Nephron progenitor cell (in vitro differentiated cells): ENCODE measurements at regions not wholly inside any gene's neighbourhood (a gene's known extent, or its start where the extent isn't known, plus 50 kb on each side); places are given as distances from the start of the nearest gene placed in this dataset.

Experiments used
- DNase-seq: peaks from one replicate; pipeline ENCODE4 v3.0.0; 2021
- H3K27ac Mint-ChIP-seq: 2 replicates; pipeline ENCODE4 v1.8.0; 2021; ENCODE audit warnings: mild to moderate bottlenecking, moderate library complexity, mixed read lengths
- H3K27me3 Mint-ChIP-seq: 2 replicates; pipeline ENCODE4 v1.8.0; 2021; ENCODE audit warnings: mild to moderate bottlenecking, low read depth, mixed read lengths; ENCODE audit not compliant: poor library complexity
- H3K36me3 Mint-ChIP-seq: 2 replicates; pipeline ENCODE4 v1.8.0; 2021; ENCODE audit warnings: low read depth, mixed read lengths
- H3K4me1 Mint-ChIP-seq: 2 replicates; pipeline ENCODE4 v1.8.0; 2021; ENCODE audit warnings: mixed read lengths
- H3K4me3 Mint-ChIP-seq: 2 replicates; pipeline ENCODE4 v1.8.0; 2021; ENCODE audit warnings: mild to moderate bottlenecking, moderate library complexity, mixed read lengths
- H3K9me3 Mint-ChIP-seq: 2 replicates; pipeline ENCODE4 v1.8.0; 2021; ENCODE audit warnings: mild to moderate bottlenecking, moderate library complexity, mixed read lengths
- TF ChIP-seq, protein P1 (sequence below): fragments of 200-600 bp; sonication (generic); IDR thresholded peaks from 2 replicates; pipeline ENCODE4 v1.5.0; 2021; ENCODE audit warnings: antibody characterized with exemption

DNA sequence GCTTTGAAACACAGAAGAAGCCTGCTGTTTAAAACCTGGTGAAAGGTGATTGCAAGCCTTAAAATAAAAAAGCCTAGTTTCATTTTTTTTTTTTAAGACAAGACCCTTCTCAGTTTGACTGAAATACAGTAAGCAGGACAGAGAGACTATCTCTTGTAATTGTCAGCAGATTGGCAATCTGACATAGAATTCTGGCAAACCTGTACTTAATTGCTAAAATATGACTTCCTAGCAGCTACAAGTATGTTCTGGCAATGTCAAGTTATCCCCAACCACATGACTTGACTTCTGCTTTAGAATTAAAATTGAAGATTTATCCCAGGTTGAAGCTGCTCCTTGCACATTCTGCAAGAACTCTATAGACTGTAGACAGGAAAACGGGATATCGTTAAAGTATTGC, 232.8 kb upstream of the NR2F2 start:
- TF ChIP-seq, protein P1, sequence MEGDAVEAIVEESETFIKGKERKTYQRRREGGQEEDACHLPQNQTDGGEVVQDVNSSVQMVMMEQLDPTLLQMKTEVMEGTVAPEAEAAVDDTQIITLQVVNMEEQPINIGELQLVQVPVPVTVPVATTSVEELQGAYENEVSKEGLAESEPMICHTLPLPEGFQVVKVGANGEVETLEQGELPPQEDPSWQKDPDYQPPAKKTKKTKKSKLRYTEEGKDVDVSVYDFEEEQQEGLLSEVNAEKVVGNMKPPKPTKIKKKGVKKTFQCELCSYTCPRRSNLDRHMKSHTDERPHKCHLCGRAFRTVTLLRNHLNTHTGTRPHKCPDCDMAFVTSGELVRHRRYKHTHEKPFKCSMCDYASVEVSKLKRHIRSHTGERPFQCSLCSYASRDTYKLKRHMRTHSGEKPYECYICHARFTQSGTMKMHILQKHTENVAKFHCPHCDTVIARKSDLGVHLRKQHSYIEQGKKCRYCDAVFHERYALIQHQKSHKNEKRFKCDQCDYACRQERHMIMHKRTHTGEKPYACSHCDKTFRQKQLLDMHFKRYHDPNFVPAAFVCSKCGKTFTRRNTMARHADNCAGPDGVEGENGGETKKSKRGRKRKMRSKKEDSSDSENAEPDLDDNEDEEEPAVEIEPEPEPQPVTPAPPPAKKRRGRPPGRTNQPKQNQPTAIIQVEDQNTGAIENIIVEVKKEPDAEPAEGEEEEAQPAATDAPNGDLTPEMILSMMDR = no peak
- Mint-ChIP-seq H3K27me3 (peaks cover 5% of the 10 kb centered on the region), H3K27ac (no peak overlapping the region), H3K9me3 (no peaks in the 10 kb centered on the region), H3K4me1 (peaks cover 17% of the 10 kb centered on the region), H3K36me3 (peaks cover 23% of the 10 kb centered on the region), H3K4me3 (no peak overlapping the region)
- DNase-seq = no peak

DNA sequence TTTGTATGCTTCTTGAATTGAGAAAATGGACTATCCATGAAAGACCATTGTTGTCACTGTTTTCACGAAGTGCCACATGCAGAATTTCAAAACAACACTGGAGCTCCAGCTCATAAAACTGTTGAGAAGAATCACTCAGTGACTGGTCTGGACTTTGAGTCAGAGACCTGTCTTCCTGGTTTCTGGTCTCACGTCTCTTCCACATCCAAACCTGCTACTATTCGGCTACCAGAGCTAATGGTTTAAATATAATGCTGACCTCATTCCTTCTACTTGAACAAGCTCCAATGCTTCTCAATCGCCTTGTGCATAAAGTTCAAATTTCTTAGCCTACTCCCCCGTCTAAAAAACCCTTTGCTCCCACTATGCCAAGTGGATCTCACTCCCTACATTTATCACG, 227.9 kb upstream of the NR2F2 start:
- DNase-seq = no peak
- Mint-ChIP-seq H3K4me3 (no peak overlapping the region), H3K4me1 (peaks cover 16% of the 10 kb centered on the region), H3K27ac (no peak overlapping the region), H3K9me3 (no peaks in the 10 kb centered on the region), H3K27me3 (peaks cover 5% of the 10 kb centered on the region), H3K36me3 (peaks cover 4% of the 10 kb centered on the region)
- TF ChIP-seq, protein P1 = no peak

DNA sequence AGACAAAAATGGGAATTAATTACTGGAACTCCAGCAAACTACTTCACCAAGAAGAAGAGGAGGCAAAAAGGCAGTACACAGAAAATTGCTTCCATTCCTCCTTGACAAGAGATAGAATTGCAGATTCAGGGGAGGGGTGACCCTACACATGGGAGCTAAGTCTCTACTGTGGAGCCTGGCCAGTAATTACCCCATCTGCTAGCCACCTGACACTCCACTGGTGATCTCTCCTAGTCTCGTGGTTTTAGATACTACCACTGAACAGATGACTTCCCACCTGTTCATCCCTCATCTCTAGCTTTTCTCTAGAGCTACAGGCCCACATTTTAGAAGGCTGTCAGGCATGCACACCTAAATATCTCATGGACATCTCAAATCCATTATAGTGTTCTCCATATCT, 224.3 kb upstream of the NR2F2 start:
- H3K36me3 Mint-ChIP-seq = no peaks in the 10 kb centered on the region
- no peak for DNase-seq
- peaks cover 9% of the 10 kb centered on the region for H3K27me3 Mint-ChIP-seq
- no peaks in the 10 kb centered on the region for H3K9me3 Mint-ChIP-seq
- H3K4me3 Mint-ChIP-seq = no peak overlapping the region
- H3K27ac Mint-ChIP-seq = no peak overlapping the region
- TF ChIP-seq, protein P1 = no peak
- peaks cover 26% of the 10 kb centered on the region for H3K4me1 Mint-ChIP-seq

DNA sequence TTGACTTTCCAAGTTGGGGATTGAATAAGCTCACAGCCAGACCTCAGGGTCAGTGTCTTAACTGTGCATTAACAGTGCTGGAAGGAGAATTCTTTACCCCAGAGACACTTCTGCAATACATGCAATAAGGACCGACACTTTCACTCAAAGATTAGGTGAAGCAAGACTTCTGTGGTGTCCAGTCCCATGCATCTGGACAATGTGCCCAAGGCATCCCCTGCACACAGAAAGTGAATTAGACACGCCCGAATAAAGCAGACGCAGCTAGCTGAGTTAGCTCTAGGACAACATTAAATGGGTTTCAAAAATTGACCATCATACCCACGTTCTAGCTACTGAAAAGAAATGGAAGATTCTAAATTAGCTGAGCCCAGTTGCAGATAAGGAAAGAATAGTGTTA, 223.9 kb upstream of the NR2F2 start:
- TF ChIP-seq, protein P1 = no peak
- Mint-ChIP-seq H3K9me3 (no peaks in the 10 kb centered on the region), H3K27me3 (peaks cover 9% of the 10 kb centered on the region), H3K4me3 (no peak overlapping the region), H3K27ac (no peak overlapping the region), H3K4me1 (peaks cover 26% of the 10 kb centered on the region), H3K36me3 (no peaks in the 10 kb centered on the region)
- no peak for DNase-seq

DNA sequence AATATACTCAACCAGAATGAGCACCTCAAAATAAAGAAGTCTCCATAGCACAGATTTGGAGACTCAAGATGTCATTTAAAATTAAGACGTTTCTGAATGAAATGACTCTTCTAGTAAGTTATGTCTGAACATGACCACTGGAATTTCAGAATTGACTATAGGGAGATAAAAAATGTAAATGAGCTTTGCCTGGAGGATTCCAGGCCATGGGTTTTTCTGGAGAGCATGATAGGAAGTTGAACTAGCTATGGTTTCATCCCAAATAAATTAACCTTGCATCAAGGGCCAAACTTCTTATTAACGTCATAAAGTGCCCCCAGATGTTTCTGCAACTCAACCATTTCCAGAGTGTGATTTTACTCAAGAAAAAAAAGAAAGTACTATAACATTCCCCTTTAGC, 222.6 kb upstream of the NR2F2 start:
- TF ChIP-seq, protein P1 = no peak
- no peak for DNase-seq
- Mint-ChIP-seq H3K9me3 (no peaks in the 10 kb centered on the region), H3K27me3 (peaks cover 9% of the 10 kb centered on the region), H3K4me3 (no peak overlapping the region), H3K27ac (no peak overlapping the region), H3K4me1 (peaks cover 23% of the 10 kb centered on the region), H3K36me3 (no peaks in the 10 kb centered on the region)

DNA sequence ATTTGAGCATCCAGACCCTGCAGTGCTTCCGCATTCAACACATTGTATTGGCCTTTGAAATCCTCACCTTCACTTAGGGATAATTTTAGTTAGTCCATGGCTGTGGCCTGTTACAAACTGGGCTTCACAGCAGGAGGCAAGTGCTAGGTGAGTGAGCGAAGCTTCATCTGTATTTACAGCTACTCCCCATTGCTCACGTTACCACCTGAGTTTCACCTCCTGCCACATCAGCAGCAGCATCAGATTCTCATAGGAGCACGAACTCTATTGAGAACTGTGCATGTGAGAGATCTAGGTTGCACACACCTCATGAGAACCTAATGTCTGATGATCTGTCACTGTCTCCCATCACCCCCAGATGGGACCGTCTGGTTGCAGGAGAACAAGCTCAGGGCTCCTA, 222.1 kb upstream of the NR2F2 start:
- H3K36me3 Mint-ChIP-seq = no peaks in the 10 kb centered on the region
- H3K27ac Mint-ChIP-seq = no peak overlapping the region
- H3K9me3 Mint-ChIP-seq = no peaks in the 10 kb centered on the region

More for the DNA sequence above, 222.1 kb upstream of the NR2F2 start:
- DNase-seq = no peak
- H3K4me3 Mint-ChIP-seq = no peak overlapping the region
- peaks cover 19% of the 10 kb centered on the region for H3K4me1 Mint-ChIP-seq
- TF ChIP-seq, protein P1 = no peak
- peaks cover 9% of the 10 kb centered on the region for H3K27me3 Mint-ChIP-seq
